HCT116 (cell line): ENCODE measurements at regions not wholly inside any gene's neighbourhood (a gene's known extent, or its start where the extent isn't known, plus 50 kb on each side); places are given as distances from the start of the nearest gene placed in this dataset.

Experiments used
- ATAC-seq: fragments of 200-7000 bp; cut with Tn5 transposase; 2 replicates; pipeline ENCODE4 v1.9.1; 2020; ENCODE audit warnings: mild to moderate bottlenecking, moderate library complexity
- BruUV-seq: library from RNA; stranded (reverse); fragments of 400-500 nt; replicated peaks from 2 replicates; lab custom pipeline; 2021; lab: Mats Ljungman, UMichigan
- CTCF ChIA-PET: fragments of 300-600 bp; sonication (Branson Sonifier 250); formaldehyde crosslinking; loops from one replicate; lab custom pipeline; 2021; ENCODE audit warnings: antibody characterized with exemption; lab: Charles Lee
- POLR2A ChIA-PET: fragments of 300-600, 350-600 bp; sonication (Branson Sonifier 250); formaldehyde crosslinking; loops from one replicate; lab custom pipeline; 2021; ENCODE audit warnings: antibody characterized with exemption; lab: Charles Lee
- RAD21 ChIA-PET, 2 experiments: fragments of 300-600 bp; sonication (Branson Sonifier 250); formaldehyde crosslinking; loops; one replicate each; lab custom pipeline; 2023; ENCODE audit warnings: low total read pairs in 2 of 2; ENCODE audit not compliant: uncharacterized antibody in 2 of 2, unreplicated experiment in 2 of 2, low non-redundant PET in 1 of 2; lab: Charles Lee
- DNase-seq: peaks from one replicate; pipeline ENCODE4 v3.0.0-alpha.2; 2010; ENCODE audit warnings: low read depth, low spot score
- H2AFZ ChIP-seq: fragments of 200-600 bp; shearing (Covaris generic), sonication (generic); 2 replicates; pipeline ENCODE4 v1.6.1; 2017; ENCODE audit warnings: low read depth, mixed run types, mixed read lengths, antibody characterized with exemption, low read length; ENCODE audit not compliant: poor library complexity, severe bottlenecking
- H3K27ac ChIP-seq: 2 replicates; pipeline ENCODE4 v1.5.1; 2012; ENCODE audit warnings: low read depth, low read length
- H3K27me3 ChIP-seq: fragments of 200-600 bp; sonication (generic); 2 replicates; pipeline ENCODE4 v1.6.1; 2016; ENCODE audit warnings: mixed run types, low read length, mixed read lengths; ENCODE audit not compliant: insufficient read depth
- H3K36me3 ChIP-seq, 2 experiments: fragments of 200-500 bp in 1 of 2; fragments of 200-600 bp in 1 of 2; sonication (Bioruptor generic) in 1 of 2; sonication (generic) in 1 of 2; 2 replicates each; pipeline versions ENCODE4 v1.5.1 to v1.6.1; 2014 to 2016; ENCODE audit warnings: low read length in 2 of 2, inconsistent platforms in 1 of 2, mixed read lengths in 1 of 2, mixed run types in 1 of 2; ENCODE audit not compliant: insufficient read depth in 2 of 2, control insufficient read depth in 1 of 2
- H3K4me1 ChIP-seq, 2 experiments: fragments of 200-600 bp in 1 of 2; sonication (generic) in 1 of 2; 2 replicates each; pipeline versions ENCODE4 v1.5.1 to v1.6.1; 2012 to 2017; ENCODE audit warnings: low read length in 2 of 2, inconsistent platforms in 1 of 2, mild to moderate bottlenecking in 1 of 2, mixed read lengths in 1 of 2, mixed run types in 1 of 2, moderate library complexity in 1 of 2; ENCODE audit not compliant: insufficient read depth in 2 of 2, control insufficient read depth in 1 of 2
- H3K4me2 ChIP-seq: fragments of 200-600 bp; sonication (generic); 2 replicates; pipeline ENCODE4 v1.6.1; 2017; ENCODE audit warnings: mixed run types, low read length, mixed read lengths
- H3K4me3 ChIP-seq, 2 experiments: fragments of 200-600 bp in 1 of 2; sonication (generic) in 1 of 2; replicated peaks in 1 of 2; 2 replicates each; pipeline ENCODE4 v1.5.1; 2011 to 2016; ENCODE audit warnings: low read length in 2 of 2, control low read depth in 1 of 2, low read depth in 1 of 2, mild to moderate bottlenecking in 1 of 2, mixed read lengths in 1 of 2, mixed run types in 1 of 2
- H3K79me2 ChIP-seq: fragments of 200-600 bp; sonication (generic); 2 replicates; pipeline ENCODE4 v1.6.1; 2017; ENCODE audit warnings: mild to moderate bottlenecking, mixed run types, low read length, moderate library complexity, mixed read lengths; ENCODE audit not compliant: insufficient read depth
- H3K9ac ChIP-seq: fragments of 200-600 bp; sonication (generic); 2 replicates; pipeline ENCODE4 v1.6.1; 2016; ENCODE audit warnings: low read length, mixed read lengths
- H3K9me2 ChIP-seq: fragments of 200-600 bp; sonication (generic), shearing (Covaris generic); 2 replicates; pipeline ENCODE4 v1.6.1; 2017; ENCODE audit warnings: mixed run types, mild to moderate bottlenecking, moderate library complexity; ENCODE audit not compliant: insufficient read depth
- H3K9me3 ChIP-seq, 2 experiments: fragments of 200-500 bp in 1 of 2; fragments of 200-600 bp in 1 of 2; sonication (Bioruptor generic) in 1 of 2; sonication (generic) in 1 of 2; 2 replicates each; pipeline ENCODE4 v1.6.1; 2014 to 2017; ENCODE audit warnings: low read length in 2 of 2, mixed read lengths in 2 of 2, inconsistent platforms in 1 of 2, low read depth in 1 of 2, mild to moderate bottlenecking in 1 of 2, mixed run types in 1 of 2, moderate library complexity in 1 of 2; ENCODE audit not compliant: control insufficient read depth in 1 of 2, insufficient read depth in 1 of 2
- H4K20me1 ChIP-seq: fragments of 200-600 bp; sonication (generic), shearing (Covaris generic); 2 replicates; pipeline ENCODE4 v1.6.1; 2017; ENCODE audit warnings: mixed run types, mild to moderate bottlenecking, moderate library complexity; ENCODE audit not compliant: insufficient read depth
- EGR1 ChIP-seq: IDR thresholded peaks from 2 replicates; pipeline ENCODE4 v1.6.1; 2012; ENCODE audit warnings: low read depth
- JUND ChIP-seq: IDR thresholded peaks from 2 replicates; pipeline ENCODE4 v1.6.1; 2012
- RAD21 ChIP-seq: IDR thresholded peaks from 2 replicates; pipeline ENCODE4 v1.6.1; 2012; ENCODE audit warnings: low read depth, mild to moderate bottlenecking
- SIN3A ChIP-seq: IDR thresholded peaks from 2 replicates; pipeline ENCODE4 v1.6.1; 2012; ENCODE audit warnings: low read depth
- SP1 ChIP-seq: IDR thresholded peaks from 2 replicates; pipeline ENCODE4 v1.6.1; 2012; ENCODE audit warnings: low read depth
- SRF ChIP-seq: IDR thresholded peaks from 2 replicates; pipeline ENCODE4 v1.6.1; 2012; ENCODE audit warnings: low read depth
- YY1 ChIP-seq: IDR thresholded peaks from 2 replicates; pipeline ENCODE4 v1.6.1; 2011; ENCODE audit warnings: low read length, low read depth, moderate library complexity, mild to moderate bottlenecking; ENCODE audit not compliant: insufficient replicate concordance; ENCODE audit errors: extremely low read depth
- ZFX ChIP-seq: fragments of 450-650 bp; IDR thresholded peaks from 2 replicates; pipeline ENCODE4 v1.6.1; 2017
- intact Hi-C: fragments of 100-400 bp; cut with micrococcal nuclease; formaldehyde crosslinking; loops from 2 replicates; pipeline ENCODE4 v1.10.0; 2022
- TF ChIP-seq, protein P1 (sequence below): IDR thresholded peaks from 2 replicates; pipeline ENCODE4 v1.6.1; 2012; ENCODE audit warnings: low read depth
- TF ChIP-seq, protein P2 (sequence below): IDR thresholded peaks from 2 replicates; pipeline ENCODE4 v1.6.1; 2011; ENCODE audit warnings: mild to moderate bottlenecking, low read length, moderate library complexity; ENCODE audit not compliant: insufficient replicate concordance; ENCODE audit errors: extremely low read depth

DNA sequence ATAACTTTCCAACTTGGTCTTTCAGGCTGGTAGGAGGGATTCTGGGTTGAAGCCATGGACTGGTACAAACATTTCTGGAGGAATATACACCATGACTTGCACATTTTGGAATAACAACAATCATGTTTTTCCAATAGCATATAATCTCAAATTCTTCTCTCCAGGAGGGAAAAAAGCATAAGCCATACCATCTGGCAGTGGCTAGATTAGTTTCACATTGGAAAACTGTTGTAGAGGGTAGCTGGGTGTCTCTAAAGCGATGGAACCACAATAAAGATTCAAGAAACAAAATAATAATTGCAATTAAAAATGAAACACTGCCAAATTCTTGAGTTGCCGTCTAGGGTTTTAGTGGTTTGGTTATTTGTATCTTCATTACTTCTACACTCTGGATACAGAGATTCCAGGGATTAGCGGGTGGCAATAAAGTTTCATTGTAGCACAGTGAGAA is 278.5 kb upstream of the RASGRP1 start:
- no peak overlapping the region for H3K4me3 ChIP-seq
- ChIA-PET POLR2A (no interaction called here), CTCF (no interaction called here), RAD21 (no interaction called here)
- no peaks in the 10 kb centered on the region for H4K20me1 ChIP-seq
- H3K27me3 ChIP-seq = no peaks in the 10 kb centered on the region; the same call in 1 of the 2 replicates
- no peak for ATAC-seq
- H3K27ac ChIP-seq = no peak overlapping the region
- no peak overlapping the region for H3K9ac ChIP-seq
- no peaks in the 10 kb centered on the region for H3K9me2 ChIP-seq
- no peaks in the 10 kb centered on the region for H3K4me1 ChIP-seq
- H2AFZ ChIP-seq = no peak overlapping the region
- no peak for DNase-seq
- H3K79me2 ChIP-seq = no peaks in the 10 kb centered on the region
- H3K9me3 ChIP-seq = no peaks in the 10 kb centered on the region
- intact Hi-C loops = no loop called here
- no TSS peak for BruUV-seq
- TF ChIP-seq SRF (no peak), SP1 (no peak), RAD21 (no peak), JUND (no peak), EGR1 (no peak), ZFX (no peak), YY1 (no peak), SIN3A (no peak)
- TF ChIP-seq, protein P1, sequence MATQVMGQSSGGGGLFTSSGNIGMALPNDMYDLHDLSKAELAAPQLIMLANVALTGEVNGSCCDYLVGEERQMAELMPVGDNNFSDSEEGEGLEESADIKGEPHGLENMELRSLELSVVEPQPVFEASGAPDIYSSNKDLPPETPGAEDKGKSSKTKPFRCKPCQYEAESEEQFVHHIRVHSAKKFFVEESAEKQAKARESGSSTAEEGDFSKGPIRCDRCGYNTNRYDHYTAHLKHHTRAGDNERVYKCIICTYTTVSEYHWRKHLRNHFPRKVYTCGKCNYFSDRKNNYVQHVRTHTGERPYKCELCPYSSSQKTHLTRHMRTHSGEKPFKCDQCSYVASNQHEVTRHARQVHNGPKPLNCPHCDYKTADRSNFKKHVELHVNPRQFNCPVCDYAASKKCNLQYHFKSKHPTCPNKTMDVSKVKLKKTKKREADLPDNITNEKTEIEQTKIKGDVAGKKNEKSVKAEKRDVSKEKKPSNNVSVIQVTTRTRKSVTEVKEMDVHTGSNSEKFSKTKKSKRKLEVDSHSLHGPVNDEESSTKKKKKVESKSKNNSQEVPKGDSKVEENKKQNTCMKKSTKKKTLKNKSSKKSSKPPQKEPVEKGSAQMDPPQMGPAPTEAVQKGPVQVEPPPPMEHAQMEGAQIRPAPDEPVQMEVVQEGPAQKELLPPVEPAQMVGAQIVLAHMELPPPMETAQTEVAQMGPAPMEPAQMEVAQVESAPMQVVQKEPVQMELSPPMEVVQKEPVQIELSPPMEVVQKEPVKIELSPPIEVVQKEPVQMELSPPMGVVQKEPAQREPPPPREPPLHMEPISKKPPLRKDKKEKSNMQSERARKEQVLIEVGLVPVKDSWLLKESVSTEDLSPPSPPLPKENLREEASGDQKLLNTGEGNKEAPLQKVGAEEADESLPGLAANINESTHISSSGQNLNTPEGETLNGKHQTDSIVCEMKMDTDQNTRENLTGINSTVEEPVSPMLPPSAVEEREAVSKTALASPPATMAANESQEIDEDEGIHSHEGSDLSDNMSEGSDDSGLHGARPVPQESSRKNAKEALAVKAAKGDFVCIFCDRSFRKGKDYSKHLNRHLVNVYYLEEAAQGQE = no peak
- TF ChIP-seq, protein P2, sequence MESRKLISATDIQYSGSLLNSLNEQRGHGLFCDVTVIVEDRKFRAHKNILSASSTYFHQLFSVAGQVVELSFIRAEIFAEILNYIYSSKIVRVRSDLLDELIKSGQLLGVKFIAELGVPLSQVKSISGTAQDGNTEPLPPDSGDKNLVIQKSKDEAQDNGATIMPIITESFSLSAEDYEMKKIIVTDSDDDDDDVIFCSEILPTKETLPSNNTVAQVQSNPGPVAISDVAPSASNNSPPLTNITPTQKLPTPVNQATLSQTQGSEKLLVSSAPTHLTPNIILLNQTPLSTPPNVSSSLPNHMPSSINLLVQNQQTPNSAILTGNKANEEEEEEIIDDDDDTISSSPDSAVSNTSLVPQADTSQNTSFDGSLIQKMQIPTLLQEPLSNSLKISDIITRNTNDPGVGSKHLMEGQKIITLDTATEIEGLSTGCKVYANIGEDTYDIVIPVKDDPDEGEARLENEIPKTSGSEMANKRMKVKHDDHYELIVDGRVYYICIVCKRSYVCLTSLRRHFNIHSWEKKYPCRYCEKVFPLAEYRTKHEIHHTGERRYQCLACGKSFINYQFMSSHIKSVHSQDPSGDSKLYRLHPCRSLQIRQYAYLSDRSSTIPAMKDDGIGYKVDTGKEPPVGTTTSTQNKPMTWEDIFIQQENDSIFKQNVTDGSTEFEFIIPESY = no peak
- H3K4me2 ChIP-seq = no peak overlapping the region
- no peaks in the 10 kb centered on the region for H3K36me3 ChIP-seq
